CD4-positive, alpha-beta memory T cell (primary cell): ENCODE measurements at regions not wholly inside any gene's neighbourhood (a gene's known extent, or its start where the extent isn't known, plus 50 kb on each side); places are given as distances from the start of the nearest gene placed in this dataset.

Experiments used
- CTCF ChIA-PET: fragments of 350-600 bp; sonication (Branson Sonifier 250); formaldehyde crosslinking; loops from one replicate; lab custom pipeline; 2021; ENCODE audit warnings: inconsistent platforms; ENCODE audit not compliant: partially characterized antibody; lab: Charles Lee
- POLR2A ChIA-PET: fragments of 350-600 bp; sonication (Branson Sonifier 250); formaldehyde crosslinking; loops from one replicate; lab custom pipeline; 2021; ENCODE audit not compliant: partially characterized antibody; lab: Charles Lee
- DNase-seq, 5 donors: peaks; one replicate each; pipeline versions ENCODE4 v3.0.0 to v3.0.0-alpha.2; 2020 to 2022; ENCODE audit warnings: mixed read lengths in 1 of 5
- H3K27ac ChIP-seq: one replicate; pipeline ENCODE4 v1.7.0; 2013; ENCODE audit warnings: low read depth, low read length
- H3K27me3 ChIP-seq: 2 replicates; pipeline ENCODE4 v1.7.0; 2013; ENCODE audit warnings: mild to moderate bottlenecking, low read length, moderate library complexity; ENCODE audit not compliant: insufficient read depth
- H3K36me3 ChIP-seq: 2 replicates; pipeline ENCODE4 v1.7.0; 2013; ENCODE audit warnings: mild to moderate bottlenecking, low read length, moderate library complexity; ENCODE audit not compliant: insufficient read depth
- H3K4me1 ChIP-seq: 2 replicates; pipeline ENCODE4 v1.7.0; 2013; ENCODE audit warnings: mild to moderate bottlenecking, low read length, moderate library complexity; ENCODE audit not compliant: insufficient read depth
- H3K4me3 ChIP-seq, 2 donors: one replicate each; pipeline ENCODE4 v1.7.0; 2013; ENCODE audit warnings: low read length in 2 of 2, mild to moderate bottlenecking in 1 of 2
- H3K9me3 ChIP-seq, 2 donors: one replicate each; pipeline ENCODE4 v1.7.0; 2013; ENCODE audit warnings: low read length in 2 of 2, control low read depth in 1 of 2; ENCODE audit not compliant: control insufficient read depth in 1 of 2
- H3K27ac Mint-ChIP-seq, 7 donors: one replicate each; pipeline ENCODE4 v1.8.0; 2020 to 2021; ENCODE audit warnings: mixed read lengths in 7 of 7, mild to moderate bottlenecking in 6 of 7, inconsistent platforms in 3 of 7, moderate library complexity in 3 of 7
- H3K27me3 Mint-ChIP-seq, 2 donors: one replicate each; pipeline ENCODE4 v1.8.0; 2020 to 2021; ENCODE audit warnings: mixed read lengths in 2 of 2
- H3K36me3 Mint-ChIP-seq, 2 donors: one replicate each; pipeline ENCODE4 v1.8.0; 2020 to 2021; ENCODE audit warnings: mixed read lengths in 2 of 2, inconsistent platforms in 1 of 2, mild to moderate bottlenecking in 1 of 2
- H3K4me1 Mint-ChIP-seq, 4 donors: one replicate each; pipeline ENCODE4 v1.8.0; 2020 to 2021; ENCODE audit warnings: mixed read lengths in 4 of 4, mild to moderate bottlenecking in 1 of 4
- H3K4me3 Mint-ChIP-seq, 8 donors: one replicate each; pipeline ENCODE4 v1.8.0; 2020 to 2021; ENCODE audit warnings: mixed read lengths in 8 of 8, mild to moderate bottlenecking in 7 of 8, moderate library complexity in 6 of 8, inconsistent platforms in 3 of 8
- H3K9me3 Mint-ChIP-seq, 8 donors: one replicate each; pipeline ENCODE4 v1.8.0; 2020 to 2021; ENCODE audit warnings: mixed read lengths in 8 of 8, mild to moderate bottlenecking in 5 of 8, inconsistent platforms in 3 of 8, moderate library complexity in 1 of 8
- intact Hi-C: fragments of 100-400 bp; cut with micrococcal nuclease; formaldehyde crosslinking; loops from one replicate; pipeline ENCODE4 v1.15.1; 2023

GRCh38 chr9:106304401-106304920 is 558.5 kb upstream of the ZNF462 start:
- Mint-ChIP-seq H3K9me3 (peaks cover 7 to 32% (median 12%) of the 10 kb centered on the region in 8 donors), H3K27me3 (no peaks in the 10 kb centered on the region), H3K4me1 (no peaks in the 10 kb centered on the region), H3K4me3 (no peak overlapping the region), H3K36me3 (no peaks in the 10 kb centered on the region), H3K27ac (no peak overlapping the region)
- DNase-seq: no peak
- Histone ChIP-seq H3K27me3 (no peaks in the 10 kb centered on the region), H3K4me1 (no peaks in the 10 kb centered on the region), H3K4me3 (no peak overlapping the region), H3K36me3 (no peaks in the 10 kb centered on the region), H3K9me3 (no peaks in the 10 kb centered on the region), H3K27ac (no peak overlapping the region)
- ChIA-PET CTCF (no interaction called here), POLR2A (no interaction called here)
- intact Hi-C loops: no loop called here

DNA sequence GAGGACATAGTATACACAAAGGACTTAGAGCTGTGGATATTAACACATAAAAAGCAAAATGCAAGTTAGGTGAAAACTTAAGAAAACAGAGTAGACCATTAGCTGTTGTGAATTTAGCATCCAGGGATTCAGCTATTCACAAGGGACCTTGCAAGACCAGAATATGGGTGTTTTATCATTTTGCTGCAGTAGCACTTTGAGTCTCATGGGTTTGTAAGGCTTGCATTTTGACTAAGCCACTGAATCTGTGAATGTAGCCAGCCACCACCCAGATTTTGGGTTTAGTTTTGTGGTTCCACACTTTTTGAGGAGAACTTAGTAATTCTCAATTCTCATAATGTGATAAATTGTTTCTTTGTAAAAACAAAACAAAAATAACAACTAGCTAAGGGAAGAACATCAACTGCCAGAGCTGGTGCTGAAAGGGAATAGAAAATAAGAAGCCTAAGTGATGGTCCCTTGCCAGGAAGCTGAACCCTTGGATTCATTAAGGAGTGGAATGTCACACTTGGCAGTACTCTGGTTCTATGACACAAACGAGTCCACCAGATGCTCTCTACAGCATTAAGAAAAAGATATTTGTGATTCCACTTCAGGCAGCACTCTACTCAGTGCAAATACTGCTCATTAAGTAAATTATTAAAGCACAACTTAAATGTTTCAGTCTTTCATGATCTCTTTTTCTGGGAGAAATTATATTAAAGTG is 557.4 kb upstream of the ZNF462 start:
- Histone ChIP-seq H3K36me3 (no peaks in the 10 kb centered on the region), H3K27me3 (no peaks in the 10 kb centered on the region), H3K4me3 (no peak overlapping the region), H3K9me3 (no peaks in the 10 kb centered on the region), H3K4me1 (no peaks in the 10 kb centered on the region), H3K27ac (no peak overlapping the region)
- Mint-ChIP-seq H3K4me3 (no peak overlapping the region), H3K27ac (no peak overlapping the region), H3K27me3 (no peaks in the 10 kb centered on the region), H3K36me3 (no peaks in the 10 kb centered on the region), H3K4me1 (no peaks in the 10 kb centered on the region), H3K9me3 (peaks cover 6 to 31% (median 12%) of the 10 kb centered on the region in 8 donors)
- POLR2A ChIA-PET: no interaction called here
- intact Hi-C loops: no loop called here
- CTCF ChIA-PET: no interaction called here
- no peak for DNase-seq

- Mint-ChIP-seq H3K36me3 (no peaks in the 10 kb centered on the region), H3K4me3 (no peak overlapping the region)
Observed at GRCh38 chr9:106307670-106308069, 555.3 kb upstream of the ZNF462 start.

GRCh38 chr9:106309925-106310324 is 553.0 kb upstream of the ZNF462 start:
- H3K27me3 ChIP-seq: no peaks in the 10 kb centered on the region
- Mint-ChIP-seq H3K4me3 (no peak overlapping the region), H3K27me3 (no peaks in the 10 kb centered on the region), H3K4me1 (no peaks in the 10 kb centered on the region), H3K36me3 (no peaks in the 10 kb centered on the region), H3K27ac (no peak overlapping the region), H3K9me3 (peaks cover 7 to 25% (median 16%) of the 10 kb centered on the region in 8 donors)
- CTCF ChIA-PET: no interaction called here
- no peaks in the 10 kb centered on the region for H3K9me3 ChIP-seq
- H3K36me3 ChIP-seq: no peaks in the 10 kb centered on the region
- H3K27ac ChIP-seq: no peak overlapping the region
- POLR2A ChIA-PET: no interaction called here
- no peak for DNase-seq
- H3K4me1 ChIP-seq: no peaks in the 10 kb centered on the region
- intact Hi-C loops: no loop called here
- H3K4me3 ChIP-seq: no peak overlapping the region

More at GRCh38 chr9:106307670-106308069, 555.3 kb upstream of the ZNF462 start:
- Histone ChIP-seq H3K36me3 (no peaks in the 10 kb centered on the region), H3K27me3 (no peaks in the 10 kb centered on the region), H3K9me3 (no peaks in the 10 kb centered on the region), H3K4me3 (no peak overlapping the region), H3K4me1 (no peaks in the 10 kb centered on the region), H3K27ac (no peak overlapping the region)
- DNase-seq: no peak
- Mint-ChIP-seq H3K4me1 (no peaks in the 10 kb centered on the region), H3K27ac (no peak overlapping the region), H3K27me3 (no peaks in the 10 kb centered on the region), H3K9me3 (peaks cover 4 to 30% (median 14%) of the 10 kb centered on the region in 8 donors)
- intact Hi-C loops: no loop called here
- ChIA-PET CTCF (no interaction called here), POLR2A (no interaction called here)

GRCh38 chr9:106310782-106311181 is 552.2 kb upstream of the ZNF462 start:
- DNase-seq: no peak

GRCh38 chr9:106312906-106313305 is 550.1 kb upstream of the ZNF462 start:
- Mint-ChIP-seq H3K27me3 (no peaks in the 10 kb centered on the region), H3K36me3 (no peaks in the 10 kb centered on the region), H3K27ac (no peak overlapping the region), H3K4me3 (no peak overlapping the region), H3K9me3 (peaks cover 5 to 18% (median 12%) of the 10 kb centered on the region in 8 donors), H3K4me1 (no peaks in the 10 kb centered on the region)
- no peak for DNase-seq
- Histone ChIP-seq H3K27me3 (no peaks in the 10 kb centered on the region), H3K36me3 (no peaks in the 10 kb centered on the region), H3K27ac (no peak overlapping the region), H3K9me3 (no peaks in the 10 kb centered on the region), H3K4me3 (no peak overlapping the region), H3K4me1 (no peaks in the 10 kb centered on the region)
- ChIA-PET POLR2A (no interaction called here), CTCF (no interaction called here)
- intact Hi-C loops: no loop called here

More at GRCh38 chr9:106310782-106311181, 552.2 kb upstream of the ZNF462 start:
- Mint-ChIP-seq H3K4me1 (no peaks in the 10 kb centered on the region), H3K27me3 (no peaks in the 10 kb centered on the region), H3K27ac (no peak overlapping the region), H3K9me3 (peaks cover 5 to 22% (median 15%) of the 10 kb centered on the region in 8 donors), H3K4me3 (no peak overlapping the region), H3K36me3 (no peaks in the 10 kb centered on the region)
- Histone ChIP-seq H3K36me3 (no peaks in the 10 kb centered on the region), H3K4me1 (no peaks in the 10 kb centered on the region), H3K27ac (no peak overlapping the region), H3K27me3 (no peaks in the 10 kb centered on the region), H3K9me3 (no peaks in the 10 kb centered on the region), H3K4me3 (no peak overlapping the region)
- POLR2A ChIA-PET: no interaction called here
- CTCF ChIA-PET: no interaction called here
- intact Hi-C loops: no loop called here

DNA sequence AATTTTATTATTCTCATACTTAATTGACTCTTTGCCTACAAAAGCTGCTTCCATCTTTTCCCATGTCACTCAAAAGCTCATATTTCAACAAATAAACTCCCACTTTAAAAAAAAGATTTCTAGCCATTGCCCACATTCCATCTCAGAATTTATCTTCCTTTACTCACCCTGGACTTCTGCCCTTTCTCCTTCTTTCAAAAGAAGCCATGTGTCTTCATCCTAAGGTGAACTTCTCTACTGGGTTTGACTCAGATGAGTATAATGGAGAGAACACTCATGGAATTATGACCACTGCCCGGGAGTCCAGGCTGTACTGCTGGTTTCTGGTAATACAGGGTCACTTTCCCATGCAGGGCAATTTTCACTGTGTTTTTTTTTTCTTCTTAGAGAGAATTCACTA is 548.5 kb upstream of the ZNF462 start:
- no peak for DNase-seq
- peaks cover 4 to 18% (median 12%) of the 10 kb centered on the region in 8 donors for H3K9me3 Mint-ChIP-seq
- CTCF ChIA-PET: no interaction called here
- H3K4me3 Mint-ChIP-seq: no peak overlapping the region
- no peak overlapping the region for H3K27ac ChIP-seq
- no peaks in the 10 kb centered on the region for H3K27me3 ChIP-seq
- H3K4me1 Mint-ChIP-seq: no peaks in the 10 kb centered on the region
- intact Hi-C loops: no loop called here
- H3K4me3 ChIP-seq: no peak overlapping the region
- no peaks in the 10 kb centered on the region for H3K36me3 ChIP-seq
- no peaks in the 10 kb centered on the region for H3K9me3 ChIP-seq
- POLR2A ChIA-PET: no interaction called here
- no peak overlapping the region for H3K27ac Mint-ChIP-seq
- H3K36me3 Mint-ChIP-seq: no peaks in the 10 kb centered on the region
- H3K27me3 Mint-ChIP-seq: no peaks in the 10 kb centered on the region
- no peaks in the 10 kb centered on the region for H3K4me1 ChIP-seq
